Heart right ventricle (tissue), 16 donors: ENCODE measurements at regions not wholly inside any gene's neighbourhood (a gene's known extent, or its start where the extent isn't known, plus 50 kb on each side); places are given as distances from the start of the nearest gene placed in this dataset.
"Not testable (repeated sequence)": the region's sequence is repeated elsewhere in the genome, so short reads cannot be mapped to it uniquely, and the experiment has no call there.

ENCODE experiments used
- ATAC-seq, 8 donors: fragments of 200-7000 bp; cut with Tn5 transposase; one replicate each; pipeline ENCODE4 v1.9.1; 2020; ENCODE audit warnings: mild to moderate bottlenecking in 8 of 8, moderate library complexity in 8 of 8, moderate number of reproducible peaks in 1 of 8
- DNase-seq, 2 donors: peaks; one replicate each; pipeline ENCODE4 v3.0.0-alpha.2; 2020
- H3K27ac ChIP-seq, 10 donors: fragments of 200-600 bp; sonication (generic) in 2 of 10; one replicate each; pipeline versions ENCODE4 v1.5.0 to v1.8.0; 2020 to 2022; ENCODE audit warnings: mild to moderate bottlenecking in 3 of 10
- H3K27me3 ChIP-seq, 7 donors: fragments of 200-600 bp; one replicate each; pipeline ENCODE4 v1.8.0; 2021 to 2022; ENCODE audit warnings: mild to moderate bottlenecking in 2 of 7
- H3K36me3 ChIP-seq, 9 donors: fragments of 200-600 bp; sonication (generic) in 1 of 9; one replicate each; pipeline versions ENCODE4 v1.5.0 to v1.8.0; 2020 to 2022; ENCODE audit warnings: mild to moderate bottlenecking in 2 of 9
- H3K4me1 ChIP-seq, 9 donors: fragments of 200-600 bp; sonication (generic) in 1 of 9; one replicate each; pipeline versions ENCODE4 v1.5.0 to v1.8.0; 2020 to 2022; ENCODE audit warnings: mild to moderate bottlenecking in 4 of 9
- H3K4me3 ChIP-seq, 10 donors: fragments of 200-600 bp; sonication (generic) in 2 of 10; one replicate each; pipeline versions ENCODE4 v1.5.0 to v1.8.0; 2020 to 2022; ENCODE audit warnings: mild to moderate bottlenecking in 7 of 10, moderate library complexity in 2 of 10
- H3K9me3 ChIP-seq, 11 donors: fragments of 200-600 bp in 10 of 11; sonication (generic) in 2 of 11; one replicate each; pipeline versions ENCODE4 v1.5.0 to v1.8.0; 2013 to 2022; ENCODE audit warnings: mild to moderate bottlenecking in 2 of 11, control low read depth in 1 of 11, moderate library complexity in 1 of 11
- CTCF ChIP-seq, 9 donors: fragments of 200-600 bp; sonication (generic) in 2 of 9; IDR thresholded peaks; one replicate each; pipeline versions ENCODE4 v1.5.0 to v1.8.0; 2021 to 2022; ENCODE audit warnings: antibody characterized with exemption in 9 of 9, mild to moderate bottlenecking in 5 of 9, moderate library complexity in 1 of 9
- WGBS, 2 donors: extraction: QIAGEN DNeasy Blood & Tissue Kit; methylation state at CpG; one replicate each; pipeline ENCODE4 v1.1.7; 2013; ENCODE audit warnings: inconsistent platforms in 1 of 2; 5-methylcytosine and 5-hydroxymethylcytosine counted together
- intact Hi-C, 10 donors: fragments of 100-400 bp; cut with DNase I; formaldehyde crosslinking; loops; one replicate each; pipeline versions ENCODE4 v1.11.1 to v1.14.2; 2022
- donor health status: Arrhythmogenic right ventricular cardiomyopathy.
- donor health status: ischemic (EF 13 %, LVEDD 7.1; RV severe dilation, severe dysfunction).
- donor health status: healthy with polysubstance abuse.
- donor health status: DM: no; HTN: yes; CAD: no.
- donor health status: DM: no; HTN: no; CAD: no.
- donor health status: ischemic (EF 25% LVEDD 6.9; RV normal size, moderate dysfunction).
- donor health status: ischemic (EF 25% LVEDD 5.7; RV mildly dilated, moderate dysfunction).
- donor health status: healthy.
- donor health status: DM: yes; HTN: yes; CAD: no.
- donor health status: Ischemic cardiomyopathy.
- donor health status: ischemic (EF 35%, LVEDD 5.7; RV mildly dilated, moderate dysfunction).
- donor health status: nonischemic (EF 11% LVEDD 7.7; RV severe dilation, severe dysfunction).
- donor health status: DM: yes; HTN: yes; CAD: no.
- donor health status: PGD.
- donor health status: ischemic (EF 29% LVEDD 5.4; RV normal size, mild dysfunction).
- donor health status: nonischemic (EF 23%, LVEDD 6.1; RV moderate dilation, normal function).

- Histone ChIP-seq H3K36me3 (no peaks in the 10 kb centered on the region), H3K4me1 (no peaks in the 10 kb centered on the region), H3K27me3 (no peaks in the 10 kb centered on the region), H3K27ac (no peak overlapping the region), H3K4me3 (no peak overlapping the region), H3K9me3 (peaks cover 0 to 8% (median 0%) of the 10 kb centered on the region in 11 donors)
- TF ChIP-seq CTCF (IDR thresholded peaks at IDR 0.05), result no peak
- ATAC-seq, result no peak
- intact Hi-C loops, result no loop called here
- WGBS, 2 donors, result 68 to 70% methylated on average over 1 of the region's 1 CpG
- DNase-seq, result no peak
Measured at GRCh38 chr5:116872986-116873385, 298.4 kb upstream of the SEMA6A start.

GRCh38 chr5:116872486-116872885 lies 297.9 kb upstream of the SEMA6A start:
- 68 to 83% methylated on average over 2 of the region's 2 CpGs for WGBS, 2 donors
- no peak overlapping the region for H3K27ac ChIP-seq
- no peaks in the 10 kb centered on the region for H3K4me1 ChIP-seq
- H3K36me3 ChIP-seq, result no peaks in the 10 kb centered on the region
- no peak for TF ChIP-seq CTCF (IDR thresholded peaks at IDR 0.05)
- DNase-seq (no peak), ATAC-seq (no peak)
- H3K27me3 ChIP-seq, result no peaks in the 10 kb centered on the region
- intact Hi-C loops, result no loop called here
- H3K4me3 ChIP-seq, result no peak overlapping the region
- peaks cover 0 to 8% (median 0%) of the 10 kb centered on the region in 11 donors for H3K9me3 ChIP-seq

GRCh38 chr5:116867825-116868224 lies 293.2 kb upstream of the SEMA6A start:
- H3K27me3 ChIP-seq, H3K27ac ChIP-seq, intact Hi-C loops, H3K4me3 ChIP-seq, ATAC-seq, DNase-seq, H3K9me3 ChIP-seq, H3K36me3 ChIP-seq: not testable (repeated sequence)
- whole genome bisulfite sequencing, 2 donors, result 90 to 94% methylated on average over 6 of the region's 6 CpGs
- H3K4me1 ChIP-seq, result peaks cover 0 to 18% (median 0%) of the 10 kb centered on the region in 9 donors

GRCh38 chr5:116865651-116866050 lies 291.0 kb upstream of the SEMA6A start:
- no peak for ATAC-seq
- intact Hi-C loops, result no loop called here
- WGBS, 2 donors, result 61 to 75% methylated on average over 2 of the region's 2 CpGs

GRCh38 chr5:116864838-116865190 lies 290.2 kb upstream of the SEMA6A start:
- ATAC-seq, result no peak
- H3K9me3 ChIP-seq, result peaks cover 0 to 7% (median 0%) of the 10 kb centered on the region in 11 donors
- no peaks in the 10 kb centered on the region for H3K27me3 ChIP-seq
- intact Hi-C loops, result no loop called here
- H3K4me1 ChIP-seq, result peaks cover 0 to 18% (median 0%) of the 10 kb centered on the region in 9 donors
- H3K27ac ChIP-seq, result no peak overlapping the region
- DNase-seq, result no peak
- no peaks in the 10 kb centered on the region for H3K36me3 ChIP-seq
- no peak overlapping the region for H3K4me3 ChIP-seq
- TF ChIP-seq CTCF (IDR thresholded peaks at IDR 0.05), result no peak

More at GRCh38 chr5:116865651-116866050, 291.0 kb upstream of the SEMA6A start:
- no peaks in the 10 kb centered on the region for H3K36me3 ChIP-seq
- no peak overlapping the region for H3K27ac ChIP-seq
- H3K9me3 ChIP-seq, result peaks cover 0 to 8% (median 0%) of the 10 kb centered on the region in 11 donors
- no peak overlapping the region for H3K4me3 ChIP-seq
- no peak for DNase-seq
- no peaks in the 10 kb centered on the region for H3K27me3 ChIP-seq
- no peak for TF ChIP-seq CTCF (IDR thresholded peaks at IDR 0.05)
- peaks cover 0 to 18% (median 0%) of the 10 kb centered on the region in 9 donors for H3K4me1 ChIP-seq
